ENCODE measurements at regions not wholly inside any gene's neighbourhood (a gene's known extent, or its start where the extent isn't known, plus 50 kb on each side); places are given as distances from the start of the nearest gene placed in this dataset.

DNA sequence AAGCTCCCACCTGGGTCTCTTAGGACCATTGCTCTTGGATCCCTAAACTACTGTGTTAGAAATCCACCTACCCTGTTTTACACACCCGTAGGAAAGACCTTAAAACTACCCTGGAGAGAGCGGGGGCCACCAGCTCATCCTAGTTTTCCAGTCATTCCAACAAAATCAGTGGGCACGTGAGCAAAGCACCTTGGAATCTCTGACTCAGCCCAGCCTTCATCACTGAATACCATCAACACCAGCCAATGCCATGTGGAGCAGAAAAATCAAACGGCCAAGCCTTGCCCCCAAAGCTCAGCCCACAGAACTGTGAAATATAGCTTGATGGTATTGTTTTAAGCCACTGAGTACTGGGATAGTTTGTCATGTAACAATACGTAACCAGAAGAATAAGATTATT is 449.7 kb upstream of the CHAC2 start:
- no peak for TF ChIP-seq SIN3A (IDR thresholded peaks at IDR 0.05; ENCODE audit: borderline replicate concordance, insufficient read depth, low read length)
- no peak for TF ChIP-seq POLR2AphosphoS5 (IDR thresholded peaks at IDR 0.05; ENCODE audit: low read depth, low read length)

Data from PFSK-1 (cell line).